GM19463 (cell line): ENCODE measurements at regions not wholly inside any gene's neighbourhood (a gene's known extent, or its start where the extent isn't known, plus 50 kb on each side); places are given as distances from the start of the nearest gene placed in this dataset.
"Not testable (repeated sequence)": the region's sequence is repeated elsewhere in the genome, so short reads cannot be mapped to it uniquely, and the experiment has no call there.

Experiments used
- ATAC-seq: cut with Tn5 transposase; IDR thresholded peaks from one replicate; pipeline ENCODE4 v1.9.1; 2021; ENCODE audit warnings: mild to moderate bottlenecking, moderate library complexity; ENCODE audit not compliant: unreplicated experiment

- no peak for ATAC-seq
Observed at GRCh38 chr1:196091397-196092135, 516.7 kb downstream of the KCNT2 start.

- ATAC-seq: no peak
Observed at GRCh38 chr1:196090226-196090625, 518.0 kb downstream of the KCNT2 start.

- no peak for ATAC-seq
Observed at GRCh38 chr1:196088541-196088940, 519.7 kb downstream of the KCNT2 start.

- ATAC-seq: no peak
Observed at GRCh38 chr1:196078691-196079090, 529.5 kb downstream of the KCNT2 start.

- ATAC-seq: no peak
Observed at GRCh38 chr1:196075621-196076020, 532.6 kb downstream of the KCNT2 start.

- ATAC-seq: no peak
Observed at GRCh38 chr1:196074182-196074581, 534.1 kb downstream of the KCNT2 start.

GRCh38 chr1:196071447-196071846 is 536.8 kb downstream of the KCNT2 start:
- ATAC-seq: no peak

GRCh38 chr1:196070940-196071339 is 537.3 kb downstream of the KCNT2 start:
- ATAC-seq: no peak

GRCh38 chr1:196063952-196064351 is 544.3 kb downstream of the KCNT2 start:
- ATAC-seq: no peak

GRCh38 chr1:196063294-196063693 is 544.9 kb downstream of the KCNT2 start:
- ATAC-seq: no peak

- no peak for ATAC-seq
Observed at GRCh38 chr1:196060539-196060938, 547.7 kb downstream of the KCNT2 start.

GRCh38 chr1:196059210-196059609 is 549.0 kb downstream of the KCNT2 start:
- ATAC-seq: no peak

GRCh38 chr1:196056966-196057365 is 551.3 kb downstream of the KCNT2 start:
- no peak for ATAC-seq

- ATAC-seq: no peak
Observed at GRCh38 chr1:196049407-196049806, 558.8 kb downstream of the KCNT2 start.

- ATAC-seq: no peak
Observed at GRCh38 chr1:196043268-196043667, 565.0 kb downstream of the KCNT2 start.

GRCh38 chr1:196034080-196034706 is 574.0 kb downstream of the KCNT2 start:
- no peak for ATAC-seq

GRCh38 chr1:196031387-196031786 is 576.9 kb downstream of the KCNT2 start:
- not testable (repeated sequence) for ATAC-seq

GRCh38 chr1:196030455-196030854 is 577.8 kb downstream of the KCNT2 start:
- no peak for ATAC-seq

GRCh38 chr1:196029410-196029809 is 578.8 kb downstream of the KCNT2 start:
- no peak for ATAC-seq

GRCh38 chr1:196027127-196027526 is 581.1 kb downstream of the KCNT2 start:
- ATAC-seq: no peak

- ATAC-seq: not testable (repeated sequence)
Observed at GRCh38 chr1:196021174-196021573, 587.1 kb downstream of the KCNT2 start.

GRCh38 chr1:196009362-196009761 is 598.9 kb downstream of the KCNT2 start:
- no peak for ATAC-seq

GRCh38 chr1:196007763-196008162 is 600.5 kb downstream of the KCNT2 start:
- ATAC-seq: no peak
